ENCODE measurements at regions not wholly inside any gene's neighbourhood (a gene's known extent, or its start where the extent isn't known, plus 50 kb on each side); places are given as distances from the start of the nearest gene placed in this dataset.

DNA sequence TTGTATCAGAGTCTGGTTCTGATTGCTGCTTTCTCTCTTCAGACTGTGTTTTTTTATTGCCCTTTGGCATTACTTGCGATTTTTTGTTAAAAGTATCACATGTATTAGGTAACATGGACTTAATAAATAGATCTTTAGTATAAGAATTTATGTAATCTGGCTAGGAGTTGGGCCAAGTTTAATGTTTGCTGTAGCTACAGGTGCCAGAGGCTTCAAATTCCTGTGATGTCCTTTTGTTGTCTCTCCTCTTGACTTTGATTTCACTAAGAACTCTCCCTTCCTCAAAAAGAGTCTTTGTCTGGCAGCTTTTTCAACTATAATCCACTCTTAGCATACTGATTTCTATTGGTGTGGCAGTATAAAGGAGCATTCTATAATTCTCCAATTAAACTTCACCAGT is 313.1 kb downstream of the DTWD2 start:
- Histone ChIP-seq H3K36me3 (no peaks in the 10 kb centered on the region), H3K4me1 (no peaks in the 10 kb centered on the region), H3K27me3 (no peaks in the 10 kb centered on the region), H3K9me3 (no peaks in the 10 kb centered on the region), H3K4me3 (no peak overlapping the region), H3K27ac (no peak overlapping the region)
- DNase-seq (no peak), ATAC-seq (no peak)
- intact Hi-C loops (cut with DNase I), result no loop called here
- TF ChIP-seq, protein P1, sequence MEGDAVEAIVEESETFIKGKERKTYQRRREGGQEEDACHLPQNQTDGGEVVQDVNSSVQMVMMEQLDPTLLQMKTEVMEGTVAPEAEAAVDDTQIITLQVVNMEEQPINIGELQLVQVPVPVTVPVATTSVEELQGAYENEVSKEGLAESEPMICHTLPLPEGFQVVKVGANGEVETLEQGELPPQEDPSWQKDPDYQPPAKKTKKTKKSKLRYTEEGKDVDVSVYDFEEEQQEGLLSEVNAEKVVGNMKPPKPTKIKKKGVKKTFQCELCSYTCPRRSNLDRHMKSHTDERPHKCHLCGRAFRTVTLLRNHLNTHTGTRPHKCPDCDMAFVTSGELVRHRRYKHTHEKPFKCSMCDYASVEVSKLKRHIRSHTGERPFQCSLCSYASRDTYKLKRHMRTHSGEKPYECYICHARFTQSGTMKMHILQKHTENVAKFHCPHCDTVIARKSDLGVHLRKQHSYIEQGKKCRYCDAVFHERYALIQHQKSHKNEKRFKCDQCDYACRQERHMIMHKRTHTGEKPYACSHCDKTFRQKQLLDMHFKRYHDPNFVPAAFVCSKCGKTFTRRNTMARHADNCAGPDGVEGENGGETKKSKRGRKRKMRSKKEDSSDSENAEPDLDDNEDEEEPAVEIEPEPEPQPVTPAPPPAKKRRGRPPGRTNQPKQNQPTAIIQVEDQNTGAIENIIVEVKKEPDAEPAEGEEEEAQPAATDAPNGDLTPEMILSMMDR (IDR thresholded peaks at IDR 0.05), result no peak

DNA sequence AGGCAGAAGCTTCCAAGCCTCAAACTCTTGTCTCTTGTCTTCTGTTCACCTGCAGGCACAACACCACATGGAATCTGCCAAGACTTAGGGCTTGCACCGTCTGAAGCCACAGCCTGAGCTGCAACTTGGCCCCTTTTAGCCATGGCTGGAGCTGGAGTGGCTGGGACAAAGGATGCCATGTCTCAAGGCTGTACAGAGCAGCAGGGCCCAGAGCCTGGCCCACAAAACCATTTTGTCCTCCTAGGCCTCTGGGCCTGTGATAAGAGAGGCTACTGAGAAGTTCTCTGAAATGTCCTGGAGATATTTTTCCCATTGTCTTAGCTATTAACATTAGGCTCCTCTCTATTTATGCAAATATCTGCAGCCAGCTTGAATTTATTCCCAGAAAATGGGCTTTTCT is 330.8 kb downstream of the DTWD2 start:
- no peak overlapping the region for H3K27ac ChIP-seq
- no peaks in the 10 kb centered on the region for H3K27me3 ChIP-seq
- H3K9me3 ChIP-seq, result peaks cover 10% of the 10 kb centered on the region
- H3K4me3 ChIP-seq, result no peak overlapping the region
- H3K4me1 ChIP-seq, result no peaks in the 10 kb centered on the region
- ATAC-seq, result no peak
- intact Hi-C loops (cut with DNase I), result no loop called here
- no peak for DNase-seq
- H3K36me3 ChIP-seq, result no peaks in the 10 kb centered on the region
- TF ChIP-seq, protein P1 (IDR thresholded peaks at IDR 0.05), result no peak

DNA sequence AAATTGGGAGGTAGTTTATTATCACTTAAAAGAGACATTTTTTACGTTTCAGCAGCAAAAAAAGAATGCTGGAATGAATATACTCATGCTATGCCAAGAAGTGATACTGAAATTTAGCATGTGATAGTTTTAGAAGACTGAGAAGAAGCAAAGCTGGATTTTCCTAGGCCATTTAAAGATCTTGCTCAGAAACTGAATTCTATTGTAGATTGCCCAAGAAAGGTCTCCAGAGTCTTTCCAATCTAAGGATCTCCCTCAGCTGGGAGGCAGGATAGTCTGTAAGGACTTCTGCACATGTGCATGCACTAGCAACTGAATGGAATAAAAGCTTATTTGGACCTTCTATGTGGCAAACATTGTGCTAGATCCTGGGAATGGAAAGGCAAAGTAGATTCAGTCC is 334.5 kb downstream of the DTWD2 start:
- H3K36me3 ChIP-seq, result no peaks in the 10 kb centered on the region
- no peak for ATAC-seq

DNA sequence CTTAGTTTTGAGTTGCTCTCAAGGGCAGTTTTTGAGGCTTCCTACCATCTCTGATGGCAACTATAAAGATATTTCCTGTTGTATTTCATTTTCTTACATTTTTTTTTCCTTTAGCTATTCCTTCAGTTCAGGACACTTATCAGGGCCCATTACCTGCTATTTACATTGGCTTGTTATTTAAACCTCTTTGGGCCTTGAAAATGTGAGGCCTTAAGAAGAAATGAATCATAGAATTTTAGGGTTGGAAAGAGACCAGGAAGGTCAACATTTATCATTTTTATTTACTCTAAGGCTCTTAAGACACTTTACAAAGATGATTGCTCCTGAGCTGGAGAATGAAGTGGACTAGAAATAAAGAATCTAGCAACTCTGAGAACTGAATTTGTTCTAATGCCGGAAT is 335.2 kb downstream of the DTWD2 start:
- Histone ChIP-seq H3K4me3 (no peak overlapping the region), H3K4me1 (no peaks in the 10 kb centered on the region), H3K27ac (no peak overlapping the region), H3K9me3 (peaks cover 8% of the 10 kb centered on the region), H3K36me3 (no peaks in the 10 kb centered on the region), H3K27me3 (no peaks in the 10 kb centered on the region)
- ATAC-seq, result peak; percentile 35
- TF ChIP-seq, protein P1 (IDR thresholded peaks at IDR 0.05), result no peak
- no peak for DNase-seq
- intact Hi-C loops (cut with DNase I), result no loop called here

More for the DNA sequence above, 334.5 kb downstream of the DTWD2 start:
- H3K9me3 ChIP-seq, result peaks cover 10% of the 10 kb centered on the region
- no peak overlapping the region for H3K4me3 ChIP-seq
- H3K27me3 ChIP-seq, result no peaks in the 10 kb centered on the region
- H3K27ac ChIP-seq, result no peak overlapping the region
- DNase-seq, result no peak
- H3K4me1 ChIP-seq, result no peaks in the 10 kb centered on the region
- TF ChIP-seq, protein P1 (IDR thresholded peaks at IDR 0.05), result no peak
- intact Hi-C loops (cut with DNase I), result no loop called here

DNA sequence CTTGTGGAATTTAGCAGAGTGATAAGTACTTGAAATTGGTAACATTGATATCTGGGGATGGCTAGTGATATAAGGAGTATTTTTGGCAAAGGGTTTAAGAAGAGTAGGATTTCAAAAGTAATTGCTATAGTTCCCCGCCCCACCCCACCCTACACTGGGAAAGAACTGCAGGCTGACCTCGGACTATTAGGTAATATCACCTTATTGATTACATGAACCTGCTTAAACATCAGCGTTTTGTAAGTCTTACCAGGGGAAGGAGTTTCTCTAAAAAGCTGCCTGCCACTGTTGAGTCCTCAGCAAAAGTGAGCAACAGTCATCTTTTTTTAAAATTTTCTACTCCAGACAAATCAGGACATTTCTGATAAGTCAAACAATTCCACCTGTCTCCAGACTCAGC is 337.3 kb downstream of the DTWD2 start:
- intact Hi-C loops (cut with DNase I), result no loop called here
- Histone ChIP-seq H3K27me3 (no peaks in the 10 kb centered on the region), H3K4me3 (no peak overlapping the region), H3K27ac (no peak overlapping the region), H3K4me1 (no peaks in the 10 kb centered on the region), H3K36me3 (no peaks in the 10 kb centered on the region), H3K9me3 (no peaks in the 10 kb centered on the region)
- TF ChIP-seq, protein P1 (IDR thresholded peaks at IDR 0.05), result no peak
- no peak for DNase-seq
- no peak for ATAC-seq

DNA sequence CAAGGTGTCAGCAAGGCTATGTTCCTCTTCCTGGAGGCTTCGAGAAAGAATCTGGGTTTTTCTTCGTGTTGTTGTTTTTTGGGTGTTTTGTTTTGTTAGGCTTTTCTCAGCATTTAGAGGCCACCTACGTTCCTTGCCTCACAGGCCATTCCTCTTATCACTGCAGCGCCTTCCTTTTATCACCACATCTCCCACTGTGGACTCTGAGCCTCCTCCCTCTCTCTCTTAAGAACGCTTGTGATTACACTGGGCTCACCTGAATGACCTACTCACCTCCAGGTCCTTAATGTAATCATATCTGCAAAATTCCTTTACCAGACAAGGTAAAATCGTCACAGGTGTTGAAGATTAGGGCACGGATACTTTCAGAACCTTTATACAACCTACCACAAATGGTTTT is 340.8 kb downstream of the DTWD2 start:
- TF ChIP-seq, protein P1 (IDR thresholded peaks at IDR 0.05), result no peak
- Histone ChIP-seq H3K4me3 (no peak overlapping the region), H3K27me3 (no peaks in the 10 kb centered on the region), H3K9me3 (no peaks in the 10 kb centered on the region), H3K27ac (no peak overlapping the region), H3K4me1 (no peaks in the 10 kb centered on the region), H3K36me3 (no peaks in the 10 kb centered on the region)
- DNase-seq (no peak), ATAC-seq (no peak)
- intact Hi-C loops (cut with DNase I), result no loop called here
